HG02642 (cell line): ENCODE measurements at regions not wholly inside any gene's neighbourhood (a gene's known extent, or its start where the extent isn't known, plus 50 kb on each side); places are given as distances from the start of the nearest gene placed in this dataset.

Experiments used
- ATAC-seq: cut with Tn5 transposase; IDR thresholded peaks from one replicate; pipeline ENCODE4 v1.9.1; 2021; ENCODE audit warnings: mild to moderate bottlenecking; ENCODE audit not compliant: unreplicated experiment, poor library complexity

DNA sequence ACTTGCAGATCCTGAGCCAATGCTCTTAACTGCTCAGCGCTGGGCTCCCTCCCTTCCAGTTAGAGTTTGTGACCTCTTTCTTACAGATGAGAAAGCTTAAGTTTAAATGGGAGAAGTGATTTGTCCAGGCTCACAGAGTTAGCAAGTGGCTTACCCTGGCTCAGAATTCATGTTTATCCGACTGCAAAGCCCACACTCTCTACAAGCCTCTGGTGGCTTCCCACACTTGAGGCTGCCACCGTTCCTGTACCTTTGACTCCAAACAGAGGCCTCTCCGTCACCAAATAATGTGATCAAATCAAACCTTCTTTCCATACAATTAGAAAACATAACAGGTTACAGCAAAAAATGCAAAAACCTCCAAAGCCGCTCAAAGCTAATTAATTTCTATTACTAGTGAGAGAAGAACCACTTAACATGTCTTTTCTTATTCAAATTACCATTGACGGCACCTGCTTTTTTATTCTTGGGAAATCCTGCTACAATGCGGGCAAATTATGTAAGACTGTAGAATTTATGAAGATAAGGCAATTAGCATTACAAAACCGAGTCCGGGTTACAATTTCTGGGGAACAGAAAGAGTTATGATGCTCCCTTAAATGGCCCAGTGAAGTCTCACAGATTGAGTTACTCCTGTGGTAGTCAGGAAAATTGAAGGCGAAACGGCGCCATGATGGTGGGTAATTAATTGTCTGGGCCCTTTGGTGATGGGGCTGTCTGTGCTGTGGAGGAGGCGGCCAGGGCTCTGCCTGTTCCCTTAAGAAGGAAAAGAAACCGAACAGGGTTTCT lies 324.3 kb upstream of the POU3F1 start:
- ATAC-seq = no peak

- no peak for ATAC-seq
These were observed 318.6 kb upstream of the POU3F1 start for GRCh38 chr1:38365242-38365641.

- no peak for ATAC-seq
These were observed 315.0 kb upstream of the POU3F1 start for GRCh38 chr1:38361566-38361965.

DNA sequence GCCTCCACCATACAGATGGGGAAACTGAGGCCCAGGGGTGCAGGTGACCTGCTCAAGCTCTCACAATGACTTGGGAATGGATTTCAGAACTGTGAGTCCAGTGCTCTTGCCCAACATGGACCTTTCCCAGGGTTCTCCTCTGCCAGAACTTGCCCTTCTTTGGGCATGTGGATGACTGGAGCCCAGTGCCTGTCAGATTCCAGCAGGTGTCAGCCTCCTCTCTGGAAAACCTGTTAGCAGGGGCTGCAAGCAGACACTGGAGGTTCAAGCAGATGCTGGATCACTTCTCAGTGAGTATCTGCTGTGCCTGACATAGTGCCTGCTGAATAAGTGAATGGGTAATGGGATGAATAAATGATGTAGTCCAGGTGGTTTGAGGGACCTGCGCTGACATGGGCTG lies 314.2 kb upstream of the POU3F1 start:
- ATAC-seq = no peak

- no peak for ATAC-seq
These were observed 307.4 kb upstream of the POU3F1 start for GRCh38 chr1:38353956-38354355.

DNA sequence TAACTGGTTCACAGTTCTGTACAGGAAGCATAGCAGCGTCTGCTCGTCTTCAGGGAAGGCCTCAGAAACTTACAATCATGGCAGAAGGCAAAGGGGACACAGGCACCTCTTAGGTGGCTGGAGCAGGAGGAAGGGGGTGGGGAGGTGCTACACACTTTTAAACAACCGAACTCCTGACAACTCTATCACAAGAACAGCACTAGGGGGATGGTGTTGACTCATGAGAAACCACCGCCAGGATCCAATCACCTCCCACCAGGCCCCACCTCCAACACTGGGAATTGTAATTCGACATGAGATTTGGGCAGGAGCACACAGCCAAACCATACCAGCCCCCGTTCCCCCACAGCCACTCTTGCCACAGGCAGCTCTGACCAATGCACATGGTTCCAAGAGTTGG lies 306.3 kb upstream of the POU3F1 start:
- ATAC-seq = no peak

DNA sequence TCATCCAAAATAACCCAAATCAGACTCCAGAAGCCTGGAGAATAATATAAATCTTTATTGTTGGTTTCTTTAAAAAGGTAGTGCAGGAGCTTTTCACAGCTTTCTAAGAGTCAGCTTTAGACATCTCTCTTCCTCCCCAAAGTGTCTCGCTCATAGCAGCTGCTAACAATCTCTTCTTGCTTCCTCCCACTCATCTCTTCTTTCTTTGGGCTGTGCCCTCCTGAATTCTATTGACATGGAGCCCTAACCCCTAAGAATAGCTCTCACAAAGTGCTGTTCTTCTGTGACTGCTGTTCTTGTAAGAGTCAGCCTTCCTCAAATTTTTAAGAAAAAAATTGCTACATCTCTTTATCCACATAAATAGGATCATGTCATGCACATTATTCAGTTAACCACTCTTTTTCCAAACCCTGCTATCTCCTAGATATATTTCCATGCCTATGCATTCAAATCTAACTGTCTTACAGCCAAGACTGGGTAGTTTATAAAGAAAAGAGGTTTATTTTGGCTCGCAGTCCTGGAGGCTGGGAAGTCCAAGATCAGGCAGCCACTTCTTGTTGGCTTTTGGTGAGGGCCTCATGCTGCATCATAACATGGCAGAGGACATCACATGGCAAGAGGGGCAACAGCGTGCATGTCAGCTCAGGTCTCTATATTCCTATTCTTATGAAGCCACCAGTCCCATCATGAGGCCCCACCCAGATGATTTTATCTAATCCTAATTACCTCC lies 301.0 kb upstream of the POU3F1 start:
- no peak for ATAC-seq

DNA sequence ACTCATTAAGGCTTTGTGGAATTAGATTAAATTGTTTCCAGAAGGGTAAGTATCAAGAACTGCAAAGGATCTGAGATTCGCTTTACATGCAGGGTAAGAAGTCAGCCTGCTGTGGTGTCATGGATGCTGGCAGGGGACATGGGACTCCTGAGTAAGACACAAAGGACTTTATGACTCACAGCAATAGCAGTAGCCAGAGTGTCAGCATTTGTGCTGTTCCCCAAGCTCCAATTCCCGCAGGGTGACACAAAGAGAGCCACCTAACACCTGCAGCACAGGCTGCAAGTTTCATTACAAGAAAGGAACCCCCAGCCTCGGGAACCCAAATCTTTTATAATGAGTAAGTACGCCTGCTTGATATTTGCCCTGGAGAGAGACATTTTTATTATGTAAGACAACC lies 298.1 kb upstream of the POU3F1 start:
- no peak for ATAC-seq

GRCh38 chr1:38341694-38342093 lies 295.1 kb upstream of the POU3F1 start:
- no peak for ATAC-seq

DNA sequence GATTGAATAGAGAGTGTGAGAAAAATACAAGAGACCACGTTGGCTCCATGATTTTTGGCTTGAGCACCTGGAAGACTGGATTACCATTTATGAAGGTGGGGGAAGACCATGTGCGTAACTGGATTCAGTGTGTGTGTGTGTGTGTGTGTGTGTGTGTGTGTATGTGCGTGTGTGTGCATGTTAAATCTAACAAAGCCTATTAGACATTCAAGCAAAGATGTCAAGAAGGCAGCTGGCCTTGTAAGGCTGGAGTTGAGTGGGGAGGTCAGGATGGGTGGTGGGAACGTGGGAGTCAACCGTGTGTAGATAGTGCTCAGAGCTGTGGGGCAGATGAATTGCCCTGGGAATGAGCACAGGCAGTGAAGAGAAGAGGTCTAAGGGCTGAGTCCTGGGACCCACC lies 293.8 kb upstream of the POU3F1 start:
- ATAC-seq = no peak

DNA sequence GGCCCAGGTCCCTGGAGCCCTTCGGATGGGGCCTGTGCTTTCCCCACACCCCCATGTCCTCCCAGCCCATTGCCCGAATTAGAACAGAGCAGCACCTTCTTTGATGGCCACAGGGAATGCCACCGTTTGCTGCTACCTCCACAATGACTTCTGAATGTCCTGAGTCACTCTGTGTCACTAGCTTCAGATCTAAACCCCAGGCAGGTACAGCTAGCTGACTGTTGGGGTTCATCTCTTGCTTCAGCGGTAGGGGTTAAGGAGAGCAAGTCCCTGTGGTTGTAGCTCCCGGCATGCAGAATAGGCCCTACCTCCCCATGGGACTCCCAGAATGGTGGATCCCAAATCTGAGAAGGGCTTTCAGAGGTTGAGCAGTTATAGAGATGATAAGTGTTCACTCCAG lies 291.1 kb upstream of the POU3F1 start:
- ATAC-seq = no peak

GRCh38 chr1:38336961-38337360 lies 290.4 kb upstream of the POU3F1 start:
- ATAC-seq = no peak

- no peak for ATAC-seq
These were observed 289.8 kb upstream of the POU3F1 start for GRCh38 chr1:38336301-38336923.

- no peak for ATAC-seq
These were observed 288.5 kb upstream of the POU3F1 start for GRCh38 chr1:38334930-38335592.

- no peak for ATAC-seq
These were observed 286.2 kb upstream of the POU3F1 start for GRCh38 chr1:38332649-38333310.

DNA sequence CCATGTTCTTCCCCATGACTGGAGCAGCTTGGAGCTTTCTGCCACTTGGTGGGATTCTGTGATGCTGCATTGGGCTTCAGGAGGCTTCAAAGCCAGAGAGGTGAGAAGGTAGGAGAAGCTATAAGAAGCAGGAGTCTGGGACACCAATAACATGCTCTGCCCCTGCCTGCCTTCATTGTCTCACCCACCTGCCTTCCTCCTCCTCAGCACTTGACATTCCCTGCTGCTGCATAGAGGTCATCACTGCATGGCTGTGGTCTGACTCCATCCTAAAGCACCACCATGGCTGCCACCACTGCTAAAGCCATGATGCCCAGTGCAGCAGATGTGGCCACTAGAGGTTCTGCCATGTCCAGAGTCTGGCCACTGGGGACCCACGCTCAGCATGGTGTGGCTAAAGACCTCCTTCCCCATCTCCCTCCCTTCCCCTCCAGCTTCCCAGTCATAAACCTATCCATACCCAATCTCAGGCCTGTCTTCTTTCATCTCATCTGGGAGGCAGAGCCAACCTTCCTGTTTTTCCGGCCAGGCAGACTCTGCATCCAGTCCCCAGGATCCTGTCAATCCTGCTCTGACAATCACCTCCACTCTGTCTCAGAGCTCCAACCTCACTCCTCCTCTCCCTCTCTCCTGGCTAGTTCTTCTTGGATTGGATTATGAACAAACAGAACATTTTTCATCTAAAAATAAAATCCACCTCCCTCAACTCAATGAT lies 285.1 kb upstream of the POU3F1 start:
- no peak for ATAC-seq

- no peak for ATAC-seq
These were observed 284.2 kb upstream of the POU3F1 start for GRCh38 chr1:38330799-38331198.

DNA sequence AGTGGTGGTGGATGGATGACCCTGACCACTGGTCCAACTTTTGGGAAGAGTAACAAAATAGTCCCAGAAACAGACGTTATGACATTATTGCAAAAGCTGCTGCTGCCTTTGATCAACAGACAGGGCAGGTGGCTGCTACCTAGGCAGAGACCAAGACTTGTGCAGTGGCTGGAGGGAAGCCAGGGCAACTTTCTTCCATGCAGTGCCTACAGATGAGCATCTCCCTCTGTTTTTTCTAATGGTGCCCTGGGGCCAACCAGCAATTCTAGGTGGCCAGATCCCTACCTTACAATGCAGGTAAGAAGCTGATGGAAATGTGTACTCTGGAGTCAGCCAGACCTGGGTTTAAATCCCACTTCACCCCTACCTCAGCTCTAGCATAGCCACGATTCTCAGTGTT lies 283.1 kb upstream of the POU3F1 start:
- ATAC-seq = no peak

DNA sequence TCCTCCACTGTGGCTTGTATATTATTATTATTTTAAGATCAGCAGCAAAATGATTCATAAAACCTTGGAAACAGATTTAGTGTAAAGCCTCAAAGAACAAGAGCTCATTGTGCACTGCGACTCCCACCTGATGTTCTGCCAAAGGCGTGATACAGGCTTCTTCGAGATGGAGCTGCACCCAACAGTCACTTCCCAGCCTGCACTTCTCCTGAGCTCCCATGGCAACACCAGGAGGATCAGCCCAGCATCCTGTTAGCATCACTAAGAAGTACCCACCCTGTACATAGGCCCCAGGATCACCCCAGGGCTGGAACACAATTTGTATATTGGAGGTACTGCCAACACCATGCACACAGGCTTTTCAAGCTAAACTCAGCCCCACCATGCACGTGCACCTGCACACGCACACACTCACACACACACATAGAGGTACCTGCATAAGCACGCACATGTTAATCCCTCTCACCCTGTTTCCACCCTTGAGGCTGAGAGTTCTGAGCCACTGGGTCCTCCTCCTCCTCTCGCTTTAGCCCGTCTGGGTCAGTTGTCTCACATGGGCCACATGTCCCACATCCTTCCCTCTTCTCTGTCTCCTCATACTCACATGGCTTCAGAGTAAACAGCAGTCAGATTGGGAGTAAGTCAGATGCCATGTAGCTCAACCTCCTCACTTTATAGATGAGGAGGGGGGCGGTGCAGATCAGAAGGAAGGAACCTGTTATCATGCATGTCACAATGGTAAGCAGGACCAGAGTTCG lies 281.9 kb upstream of the POU3F1 start:
- no peak for ATAC-seq
